OCI-LY7 (cell line): ENCODE measurements at regions not wholly inside any gene's neighbourhood (a gene's known extent, or its start where the extent isn't known, plus 50 kb on each side); places are given as distances from the start of the nearest gene placed in this dataset.

Source experiments
- CTCF ChIP-seq: fragments of 200-600 bp; sonication (generic); conservative IDR thresholded peaks from 2 replicates; pipeline ENCODE4 v1.5.1; 2014; ENCODE audit warnings: mild to moderate bottlenecking, antibody characterized with exemption, low read length, moderate library complexity, mixed read lengths
- EZH2phosphoT487 ChIP-seq: fragments of 200-600 bp; sonication (generic); IDR thresholded peaks from 2 replicates; pipeline ENCODE4 v1.6.1; 2018; ENCODE audit warnings: low read depth, borderline replicate concordance, mild to moderate bottlenecking, mixed run types, antibody characterized with exemption, low read length, moderate library complexity, mixed read lengths

DNA sequence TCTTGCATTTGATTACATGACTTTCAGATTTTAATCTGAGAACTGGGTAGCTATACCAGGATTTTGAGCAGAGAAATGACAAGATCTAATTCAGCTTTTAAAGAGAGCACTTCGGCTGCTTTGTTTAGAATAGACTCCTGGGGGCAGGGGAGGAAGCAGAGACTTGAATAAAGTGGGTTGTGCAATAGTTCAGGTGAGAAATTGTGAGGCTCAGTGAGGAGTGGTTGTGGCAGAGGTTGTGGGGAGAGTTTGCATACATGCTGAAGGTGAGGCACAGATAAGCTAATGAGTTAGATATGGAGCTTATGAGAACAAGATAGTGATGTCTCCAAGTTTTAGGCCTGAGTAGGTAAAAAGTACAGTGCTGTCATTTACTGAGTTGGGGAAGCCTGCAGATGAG, 281.4 kb downstream of the FLRT2 start:
- TF ChIP-seq CTCF (no peak), EZH2phosphoT487 (no peak)
